HG02840 (cell line): ENCODE measurements at regions not wholly inside any gene's neighbourhood (a gene's known extent, or its start where the extent isn't known, plus 50 kb on each side); places are given as distances from the start of the nearest gene placed in this dataset.

Experiments used
- ATAC-seq: cut with Tn5 transposase; IDR thresholded peaks from one replicate; pipeline ENCODE4 v1.9.1; 2021; ENCODE audit warnings: mild to moderate bottlenecking, moderate library complexity, moderate number of reproducible peaks; ENCODE audit not compliant: unreplicated experiment, low FRiP score

- ATAC-seq = no peak
Measured at GRCh38 chr17:71922439-71922838, 198.4 kb upstream of the SOX9 start.

GRCh38 chr17:71926746-71927398 is 193.9 kb upstream of the SOX9 start:
- ATAC-seq = no peak

DNA sequence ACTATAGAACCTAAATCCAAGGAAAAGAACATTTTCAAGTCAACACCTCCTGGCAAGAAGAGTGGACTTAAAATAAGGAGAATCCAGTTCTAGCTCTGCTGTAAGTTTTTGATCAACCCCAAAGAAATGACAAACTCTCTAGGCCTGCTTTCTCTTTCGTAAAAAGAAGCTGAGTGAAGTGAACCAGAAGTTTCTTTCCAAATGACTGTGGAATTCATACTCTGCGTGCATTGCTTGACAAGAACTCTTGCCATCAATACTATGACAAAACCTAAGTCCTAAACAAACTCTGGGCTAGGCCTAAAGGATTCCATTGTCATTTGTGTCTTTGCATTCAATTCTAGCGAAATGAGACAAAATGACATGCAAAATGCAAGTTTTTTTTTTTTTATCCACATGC is 187.5 kb upstream of the SOX9 start:
- no peak for ATAC-seq

GRCh38 chr17:71934520-71934919 is 186.3 kb upstream of the SOX9 start:
- no peak for ATAC-seq

GRCh38 chr17:71935341-71935740 is 185.5 kb upstream of the SOX9 start:
- ATAC-seq = no peak

- no peak for ATAC-seq
Measured at GRCh38 chr17:71936977-71937376, 183.8 kb upstream of the SOX9 start.

DNA sequence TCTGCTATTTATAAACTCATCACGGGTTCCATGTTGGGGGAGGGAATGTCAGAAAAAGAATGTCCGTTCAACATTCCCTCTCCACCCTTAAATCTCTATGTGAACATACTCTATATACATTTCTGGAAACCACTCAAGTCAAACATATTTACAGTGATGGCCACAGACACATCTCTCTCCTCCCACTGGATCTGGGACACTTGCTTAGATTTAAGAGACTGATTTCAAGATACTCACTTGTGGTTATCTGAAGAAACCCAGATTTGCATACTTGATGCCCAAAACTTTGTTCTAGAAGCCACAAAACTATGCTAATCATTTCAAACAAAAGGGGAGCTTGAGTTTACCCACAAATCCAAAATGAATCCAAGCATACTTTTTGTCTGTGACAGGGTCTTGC is 182.9 kb upstream of the SOX9 start:
- no peak for ATAC-seq

DNA sequence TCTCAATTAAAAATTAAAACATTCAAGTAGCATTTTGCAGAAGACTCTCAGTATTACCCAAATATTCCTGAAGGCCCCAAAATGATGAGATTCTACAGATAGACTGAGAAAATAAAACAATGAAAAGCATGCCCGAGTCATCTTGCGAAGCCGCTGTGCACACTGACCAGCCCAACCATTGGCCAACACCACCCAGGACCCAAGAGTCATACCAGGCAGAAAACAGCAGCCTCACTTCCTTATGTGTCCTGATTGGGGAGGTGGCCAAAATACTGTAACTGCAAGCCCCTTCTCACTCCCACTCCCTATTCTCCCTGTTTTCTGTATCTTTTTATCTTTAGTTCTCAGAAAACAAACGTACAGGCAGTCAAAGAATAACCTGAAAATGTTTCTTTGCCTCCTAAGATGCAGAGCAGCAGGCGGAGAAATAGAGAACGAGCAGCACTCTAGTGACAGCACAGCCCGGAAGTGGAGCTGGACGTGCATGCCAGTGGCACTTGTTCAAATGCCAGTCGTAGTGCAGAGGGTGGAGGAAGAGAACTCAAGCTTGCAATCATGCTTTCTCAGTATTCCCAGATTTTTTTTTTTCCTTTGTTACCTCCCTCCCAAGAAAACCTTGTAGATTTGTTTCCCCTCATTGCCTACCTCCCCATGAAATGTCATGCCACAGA is 182.3 kb upstream of the SOX9 start:
- no peak for ATAC-seq

- no peak for ATAC-seq
Measured at GRCh38 chr17:71941920-71942319, 178.9 kb upstream of the SOX9 start.

- ATAC-seq = no peak
Measured at GRCh38 chr17:71942626-71943025, 178.2 kb upstream of the SOX9 start.

DNA sequence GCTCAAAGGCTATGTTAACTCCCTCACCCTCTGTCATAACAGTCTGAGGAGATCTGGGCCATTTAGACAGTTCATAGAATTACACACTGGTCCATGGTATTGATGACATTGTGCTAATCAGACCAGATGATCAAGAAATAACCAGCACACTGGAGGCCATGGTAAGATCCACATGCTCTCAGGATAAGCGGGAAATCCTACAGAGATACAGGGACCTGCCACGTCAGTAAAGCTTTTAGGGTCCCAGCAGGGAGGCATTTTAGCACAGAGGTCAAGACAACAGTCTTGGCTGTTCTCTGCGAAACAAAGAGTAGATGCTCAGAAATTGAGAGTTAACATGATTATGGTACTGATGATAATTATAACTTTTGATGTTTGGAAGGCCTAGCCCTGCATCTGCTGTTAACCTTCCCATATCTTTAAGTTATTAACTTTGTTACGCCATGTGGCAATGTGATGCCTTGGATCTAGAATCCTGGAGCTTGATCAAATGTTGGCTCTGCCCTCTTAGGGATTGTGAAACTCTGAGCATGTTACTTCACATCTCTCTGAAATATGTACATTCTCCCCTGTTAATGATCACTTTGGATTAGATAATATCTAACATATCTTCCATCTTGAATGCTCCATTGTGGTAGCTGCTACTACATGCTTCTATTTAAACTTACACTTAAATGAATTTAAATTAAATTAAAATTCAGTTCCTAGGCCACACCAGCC is 172.0 kb upstream of the SOX9 start:
- ATAC-seq = no peak

DNA sequence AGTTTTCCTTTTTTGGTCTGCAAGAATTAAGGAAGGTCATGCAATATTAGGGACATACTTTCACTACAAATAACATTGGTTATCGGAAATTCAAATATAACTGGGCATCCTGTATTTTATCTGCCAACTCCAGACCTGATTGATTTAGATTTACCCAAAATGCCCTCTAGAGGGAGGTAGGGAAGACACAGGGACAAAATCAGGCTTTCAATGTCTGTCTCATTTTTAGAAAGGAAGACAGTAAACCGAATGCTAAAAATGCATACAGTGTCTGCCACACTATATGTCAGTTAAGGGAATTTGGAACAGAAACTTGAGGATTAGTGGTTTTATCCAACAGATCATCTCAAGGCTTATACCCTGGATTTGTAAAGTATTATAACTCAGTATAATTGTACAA is 161.7 kb upstream of the SOX9 start:
- no peak for ATAC-seq

DNA sequence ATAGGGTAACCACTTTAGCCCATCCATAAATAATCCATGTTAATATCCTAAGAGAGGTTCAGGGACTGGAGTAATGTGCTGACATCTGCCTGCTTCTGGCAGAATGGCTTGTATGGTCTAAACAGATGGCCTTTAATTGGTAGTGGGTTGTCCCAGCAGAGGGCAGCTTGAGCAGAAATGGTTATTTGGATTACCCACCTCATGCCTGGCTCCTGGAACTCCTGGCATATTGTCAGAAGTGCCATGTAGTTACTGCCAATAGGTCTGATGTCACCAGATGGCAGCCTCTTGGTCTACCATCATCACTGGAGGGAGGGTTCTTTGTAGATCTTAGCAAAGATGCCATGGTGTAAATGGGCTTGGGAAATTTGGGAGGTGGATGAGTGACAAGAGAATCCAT is 157.5 kb upstream of the SOX9 start:
- ATAC-seq = no peak

DNA sequence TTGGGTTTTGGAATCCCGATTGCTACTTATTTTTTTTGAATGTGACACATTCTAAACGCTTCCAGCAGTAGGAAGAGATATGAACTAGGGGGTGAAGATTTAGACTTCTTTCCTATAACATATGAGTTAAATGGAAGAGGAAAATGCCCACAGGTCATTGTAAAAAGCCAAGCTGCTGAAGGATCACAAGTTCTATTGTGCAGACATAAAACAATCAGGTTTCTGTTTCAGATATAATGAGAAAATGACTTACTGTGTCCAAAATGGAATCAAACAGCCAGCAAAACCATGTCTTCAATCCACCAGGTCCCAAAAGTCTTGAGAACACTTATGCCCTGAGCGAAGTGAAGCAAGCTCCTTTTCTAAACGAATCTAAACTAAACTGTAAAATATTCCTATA is 157.0 kb upstream of the SOX9 start:
- ATAC-seq = no peak

DNA sequence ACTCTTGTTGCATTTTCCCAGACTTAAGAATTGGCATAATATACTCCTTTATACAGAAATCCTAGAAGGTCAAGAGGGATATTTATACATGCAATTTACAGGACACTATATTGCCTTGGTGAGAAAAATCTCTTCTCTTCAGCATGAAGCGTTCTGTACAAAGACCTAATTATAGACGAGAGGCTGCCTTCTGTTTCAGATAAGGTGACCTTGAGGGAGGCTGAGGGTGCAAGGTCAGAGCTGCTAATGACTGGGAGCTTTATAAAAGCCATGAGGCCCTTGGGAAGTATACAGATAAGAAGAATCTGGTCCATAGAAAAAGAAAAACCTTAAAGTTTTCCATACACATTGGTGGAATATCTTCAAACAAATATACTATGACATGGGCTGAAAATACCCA is 156.3 kb upstream of the SOX9 start:
- ATAC-seq = no peak

- ATAC-seq = no peak
Measured at GRCh38 chr17:71966055-71966454, 154.8 kb upstream of the SOX9 start.

DNA sequence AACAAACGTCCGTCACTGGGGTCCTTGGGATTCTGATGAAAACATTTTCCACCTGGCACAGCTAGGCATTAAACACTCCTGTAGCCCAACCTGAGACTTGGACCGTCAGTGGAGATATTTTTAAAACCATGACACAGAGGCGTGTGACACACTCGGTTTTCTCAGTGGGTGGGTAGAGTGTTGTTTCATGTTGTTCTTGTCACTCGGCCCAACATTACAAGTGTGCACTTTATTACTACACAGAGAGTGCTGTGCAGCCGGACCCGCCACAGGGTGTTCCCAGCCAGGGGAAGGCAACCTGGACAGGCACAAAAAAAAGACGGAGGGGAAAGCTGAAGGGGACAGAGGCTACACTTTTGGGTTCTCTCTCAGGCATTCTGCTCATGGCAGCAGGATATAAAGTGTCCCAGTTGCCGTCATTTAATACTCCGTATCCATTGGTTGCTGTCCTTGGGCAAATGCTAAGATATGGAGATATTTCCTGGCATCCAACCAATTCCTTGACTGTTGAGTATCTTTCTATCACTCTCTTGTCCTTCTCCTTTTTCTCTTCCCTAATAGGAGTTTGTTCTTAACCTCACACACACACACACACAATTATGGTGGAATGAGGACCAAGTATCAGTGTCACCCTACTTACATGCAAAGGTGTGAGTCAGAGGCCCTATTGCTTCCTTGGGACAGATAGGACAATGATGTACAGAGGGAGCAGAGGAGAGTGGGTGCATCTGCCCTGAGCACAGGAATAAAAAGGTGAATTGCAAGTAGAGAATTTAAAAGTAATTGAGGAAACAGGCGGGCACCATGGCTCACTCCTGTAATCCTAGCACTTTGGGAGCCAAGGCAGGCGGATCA is 154.1 kb upstream of the SOX9 start:
- ATAC-seq = no peak

- ATAC-seq = no peak
Measured at GRCh38 chr17:71969500-71969899, 151.3 kb upstream of the SOX9 start.

- ATAC-seq = no peak
Measured at GRCh38 chr17:71970312-71970711, 150.5 kb upstream of the SOX9 start.

DNA sequence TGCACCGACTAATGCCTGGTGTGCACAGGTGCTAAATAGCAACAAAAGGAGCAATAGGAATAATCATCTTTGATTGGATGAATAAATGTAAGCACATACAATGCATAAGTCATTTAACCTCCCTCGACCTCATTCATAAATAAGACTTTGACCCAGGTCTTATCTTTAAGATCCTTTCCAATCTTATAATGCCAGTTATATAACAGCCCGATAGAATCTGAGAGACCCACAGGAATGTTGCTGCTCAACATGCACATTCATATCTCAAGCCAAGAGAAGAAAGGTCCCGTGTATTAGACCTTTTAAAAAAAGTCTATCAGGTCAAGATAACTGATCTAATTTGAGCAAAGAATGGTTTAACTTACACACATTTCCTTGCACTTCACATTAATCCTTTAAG is 146.8 kb upstream of the SOX9 start:
- ATAC-seq = no peak

DNA sequence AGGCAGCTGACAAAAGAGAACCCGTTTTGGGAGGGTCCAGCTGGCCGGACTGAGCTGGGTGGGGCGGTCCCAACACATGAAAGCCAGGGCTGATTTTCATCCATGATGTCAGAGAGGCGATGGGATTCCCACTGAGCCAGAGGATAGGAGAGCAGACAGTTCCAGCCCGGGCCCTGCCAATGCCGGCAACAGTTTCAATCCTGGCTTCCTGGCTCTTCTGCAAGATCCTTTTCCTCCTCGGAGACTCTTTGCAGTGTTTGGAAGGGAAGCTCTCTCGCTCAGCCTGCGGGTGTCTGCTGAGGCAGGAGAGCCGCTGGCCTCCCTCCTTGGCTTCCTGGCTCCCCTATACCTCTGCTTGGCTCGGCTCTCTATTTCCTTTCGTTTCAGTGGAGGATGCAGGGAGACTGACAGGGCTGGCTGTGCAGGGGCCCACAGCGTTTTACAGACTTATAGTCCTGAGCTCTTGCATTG is 145.5 kb upstream of the SOX9 start:
- no peak for ATAC-seq
